ENCODE measurements at regions not wholly inside any gene's neighbourhood (a gene's known extent, or its start where the extent isn't known, plus 50 kb on each side); places are given as distances from the start of the nearest gene placed in this dataset.

GRCh38 chr11:35050541-35050995 lies 88.4 kb upstream of the CD44 start:
- TF ChIP-seq CTCF (conservative IDR thresholded peaks at IDR 0.05; ENCODE audit: low read depth, low read length) (no peak), EZH2 (IDR thresholded peaks at IDR 0.05; ENCODE audit: borderline replicate concordance, low read depth, low read length, poor library complexity, severe bottlenecking) (no peak)

Data from A673 (cell line).